ENCODE measurements at regions not wholly inside any gene's neighbourhood (a gene's known extent, or its start where the extent isn't known, plus 50 kb on each side); places are given as distances from the start of the nearest gene placed in this dataset.

GRCh38 chr5:85320495-85320894 is 935.8 kb upstream of the EDIL3 start:
- no peaks in the 10 kb centered on the region for H3K36me3 ChIP-seq (ENCODE audit: insufficient read depth, low read length)
- H3K27ac ChIP-seq (ENCODE audit: low read length), result no peak overlapping the region
- no peak overlapping the region for H3K4me2 ChIP-seq (ENCODE audit: low read length)
- no peaks in the 10 kb centered on the region for H4K20me1 ChIP-seq (ENCODE audit: insufficient read depth)
- TF ChIP-seq TAF1 (IDR thresholded peaks at IDR 0.05; ENCODE audit: low read depth), result no peak
- TF ChIP-seq SMC3 (conservative IDR thresholded peaks at IDR 0.05; ENCODE audit: poor library complexity), result no peak
- TF ChIP-seq CTCF (IDR thresholded peaks at IDR 0.05; ENCODE audit: poor library complexity, severe bottlenecking), result no peak
- TF ChIP-seq MXI1 (conservative IDR thresholded peaks at IDR 0.05; ENCODE audit: poor library complexity, severe bottlenecking), result no peak
- TF ChIP-seq POLR2AphosphoS5 (IDR thresholded peaks at IDR 0.05), result no peak
- no peak for TF ChIP-seq RAD21 (conservative IDR thresholded peaks at IDR 0.05)
- TF ChIP-seq EZH2 (IDR thresholded peaks at IDR 0.05; ENCODE audit: borderline replicate concordance, insufficient read depth, low read length, poor library complexity, severe bottlenecking), result no peak
- no peak for TF ChIP-seq REST (IDR thresholded peaks at IDR 0.05; ENCODE audit: borderline replicate concordance)
- TF ChIP-seq EP300 (conservative IDR thresholded peaks at IDR 0.05; ENCODE audit: poor library complexity, severe bottlenecking), result no peak
- H3F3A ChIP-seq (ENCODE audit: insufficient read depth, low read length, poor library complexity, severe bottlenecking), result no peaks in the 10 kb centered on the region
- H3K9me3 ChIP-seq (ENCODE audit: low read length), result no peaks in the 10 kb centered on the region
- no peaks in the 10 kb centered on the region for H3K27me3 ChIP-seq (ENCODE audit: insufficient read depth, low read depth, low read length)
- H3K9me2 ChIP-seq (ENCODE audit: insufficient read depth, low read length), result no peaks in the 10 kb centered on the region
- no peaks in the 10 kb centered on the region for H3K79me2 ChIP-seq (replicated peaks; ENCODE audit: insufficient read depth, low read length)
- no peak overlapping the region for H3K4me3 ChIP-seq (ENCODE audit: low read length)
- H3K9ac ChIP-seq (ENCODE audit: low read length), result no peak overlapping the region
- H2AFZ ChIP-seq (ENCODE audit: low read depth, low read length), result no peak overlapping the region

- H3K4me2 ChIP-seq (ENCODE audit: low read length), result no peak overlapping the region
- no peak overlapping the region for H3K9ac ChIP-seq (ENCODE audit: low read length)
- H4K20me1 ChIP-seq (ENCODE audit: insufficient read depth), result no peaks in the 10 kb centered on the region
- H3K79me2 ChIP-seq (replicated peaks; ENCODE audit: insufficient read depth, low read length), result no peaks in the 10 kb centered on the region
- H3K9me3 ChIP-seq (ENCODE audit: low read length), result no peaks in the 10 kb centered on the region
- no peak overlapping the region for H3K27ac ChIP-seq (ENCODE audit: low read length)
- TF ChIP-seq MXI1 (conservative IDR thresholded peaks at IDR 0.05; ENCODE audit: poor library complexity, severe bottlenecking) (no peak), POLR2AphosphoS5 (IDR thresholded peaks at IDR 0.05) (no peak), TAF1 (IDR thresholded peaks at IDR 0.05; ENCODE audit: low read depth) (no peak), CTCF (IDR thresholded peaks at IDR 0.05; ENCODE audit: poor library complexity, severe bottlenecking) (no peak), EP300 (conservative IDR thresholded peaks at IDR 0.05; ENCODE audit: poor library complexity, severe bottlenecking) (no peak)
- H2AFZ ChIP-seq (ENCODE audit: low read depth, low read length), result no peak overlapping the region
- H3K27me3 ChIP-seq (ENCODE audit: insufficient read depth, low read depth, low read length), result no peaks in the 10 kb centered on the region
- no peaks in the 10 kb centered on the region for H3K9me2 ChIP-seq (ENCODE audit: insufficient read depth, low read length)
- no peak overlapping the region for H3K4me3 ChIP-seq (ENCODE audit: low read length)
- no peaks in the 10 kb centered on the region for H3K36me3 ChIP-seq (ENCODE audit: insufficient read depth, low read length)
- H3F3A ChIP-seq (ENCODE audit: insufficient read depth, low read length, poor library complexity, severe bottlenecking), result no peaks in the 10 kb centered on the region
Observed at GRCh38 chr5:85333276-85333675, 948.6 kb upstream of the EDIL3 start.

Measured in neural cell (in vitro differentiated cells).